SK-N-SH treated with all-trans-retinoic acid at 6 μM for 48 hours (cell line): ENCODE measurements at regions not wholly inside any gene's neighbourhood (a gene's known extent, or its start where the extent isn't known, plus 50 kb on each side); places are given as distances from the start of the nearest gene placed in this dataset.

Experiments used
- ATAC-seq: fragments of 200-7000 bp; cut with Tn5 transposase; 3 replicates; pipeline ENCODE4 v1.9.1; 2020; ENCODE audit warnings: mild to moderate bottlenecking, moderate library complexity
- ARNTL ChIP-seq: fragments of 450-650 bp; formaldehyde crosslinking; IDR thresholded peaks from 2 replicates; pipeline ENCODE4 v1.5.0; 2020; ENCODE audit warnings: low read depth, mild to moderate bottlenecking, moderate library complexity, borderline replicate concordance
- BACH2 ChIP-seq: fragments of 250-450 bp; sonication (Bioruptor Pico); IDR thresholded peaks from 2 replicates; pipeline ENCODE4 v1.9.0; 2021; ENCODE audit warnings: mild to moderate bottlenecking, borderline replicate concordance
- CSDC2 ChIP-seq: fragments of 250-450 bp; sonication (Bioruptor Pico); IDR thresholded peaks from 2 replicates; pipeline ENCODE4 v1.5.0; 2020; ENCODE audit warnings: mild to moderate bottlenecking, moderate library complexity
- ESRRG ChIP-seq: fragments of 250-450 bp; sonication (Bioruptor Pico); IDR thresholded peaks from 2 replicates; pipeline ENCODE4 v1.6.1; 2021; ENCODE audit warnings: mild to moderate bottlenecking
- GLIS3 ChIP-seq: fragments of 250-450 bp; sonication (Bioruptor Pico); IDR thresholded peaks from 2 replicates; pipeline ENCODE4 v1.5.0; 2020; ENCODE audit warnings: mild to moderate bottlenecking, moderate library complexity
- ISL1 ChIP-seq: fragments of 250-450 bp; sonication (Bioruptor Pico); IDR thresholded peaks from 2 replicates; pipeline ENCODE4 v2.1.2; 2022; ENCODE audit warnings: mild to moderate bottlenecking, moderate library complexity
- OSR1 ChIP-seq: fragments of 250-450 bp; sonication (Bioruptor Pico); IDR thresholded peaks from 2 replicates; pipeline ENCODE4 v1.8.0; 2022; ENCODE audit warnings: moderate library complexity, mild to moderate bottlenecking, inconsistent platforms
- POU6F1 ChIP-seq: fragments of 250-450 bp; sonication (Bioruptor Pico); IDR thresholded peaks from 2 replicates; pipeline ENCODE4 v1.8.0; 2021; ENCODE audit warnings: low read depth, mild to moderate bottlenecking, moderate library complexity, borderline replicate concordance
- PPARA ChIP-seq: fragments of 250-450 bp; sonication (Bioruptor Pico); IDR thresholded peaks from 2 replicates; pipeline ENCODE4 v1.5.0; 2020; ENCODE audit warnings: mild to moderate bottlenecking, borderline replicate concordance
- RARB ChIP-seq: fragments of 250-450 bp; sonication (Bioruptor Pico); IDR thresholded peaks from 2 replicates; pipeline ENCODE4 v1.8.0; 2021; ENCODE audit warnings: mild to moderate bottlenecking, moderate library complexity
- SNAI2 ChIP-seq: fragments of 250-450 bp; sonication (Bioruptor Pico); IDR thresholded peaks from 2 replicates; pipeline ENCODE4 v1.5.0; 2020; ENCODE audit warnings: mild to moderate bottlenecking, moderate library complexity
- TCF4 ChIP-seq: fragments of 250-450 bp; sonication (Bioruptor Pico); IDR thresholded peaks from 2 replicates; pipeline ENCODE4 v1.8.0; 2021; ENCODE audit warnings: mild to moderate bottlenecking, moderate library complexity, borderline replicate concordance
- TOX ChIP-seq: fragments of 250-450 bp; sonication (Bioruptor Pico); IDR thresholded peaks from 2 replicates; pipeline ENCODE4 v1.8.0; 2021; ENCODE audit warnings: mild to moderate bottlenecking, moderate library complexity, borderline replicate concordance
- TSHZ2 ChIP-seq: fragments of 250-450 bp; sonication (Bioruptor Pico); IDR thresholded peaks from 2 replicates; pipeline ENCODE4 v1.5.0; 2020; ENCODE audit warnings: mild to moderate bottlenecking, moderate library complexity
- ZFP3 ChIP-seq: fragments of 250-450 bp; sonication (Bioruptor Pico); IDR thresholded peaks from 2 replicates; pipeline ENCODE4 v1.5.0; 2020; ENCODE audit warnings: mild to moderate bottlenecking, moderate library complexity
- ZFP30 ChIP-seq: fragments of 450-650 bp; formaldehyde crosslinking; IDR thresholded peaks from 2 replicates; pipeline ENCODE4 v1.5.0; 2022; ENCODE audit warnings: mild to moderate bottlenecking, moderate library complexity
- ZNF70 ChIP-seq: fragments of 450-650 bp; formaldehyde crosslinking; IDR thresholded peaks from 2 replicates; pipeline ENCODE4 v1.5.0; 2020; ENCODE audit warnings: mild to moderate bottlenecking, moderate library complexity
- ZNF8 ChIP-seq: fragments of 450-650 bp; formaldehyde crosslinking; IDR thresholded peaks from 2 replicates; pipeline ENCODE4 v1.5.0; 2020; ENCODE audit warnings: mild to moderate bottlenecking, moderate library complexity
- TF ChIP-seq, protein P1 (sequence below): fragments of 250-450 bp; sonication (Bioruptor Pico); IDR thresholded peaks from 2 replicates; pipeline ENCODE4 v1.5.1; 2020; ENCODE audit warnings: low read depth, mild to moderate bottlenecking, moderate library complexity
- TF ChIP-seq, protein P2 (sequence below): fragments of 250-450 bp; sonication (Bioruptor Pico); IDR thresholded peaks from 2 replicates; pipeline ENCODE4 v1.8.0; 2020; ENCODE audit warnings: mild to moderate bottlenecking, moderate library complexity, borderline replicate concordance

GRCh38 chr4:180084561-180084960 lies 2158.6 kb upstream of the TENM3 start (continued):
- TF ChIP-seq, protein P1, sequence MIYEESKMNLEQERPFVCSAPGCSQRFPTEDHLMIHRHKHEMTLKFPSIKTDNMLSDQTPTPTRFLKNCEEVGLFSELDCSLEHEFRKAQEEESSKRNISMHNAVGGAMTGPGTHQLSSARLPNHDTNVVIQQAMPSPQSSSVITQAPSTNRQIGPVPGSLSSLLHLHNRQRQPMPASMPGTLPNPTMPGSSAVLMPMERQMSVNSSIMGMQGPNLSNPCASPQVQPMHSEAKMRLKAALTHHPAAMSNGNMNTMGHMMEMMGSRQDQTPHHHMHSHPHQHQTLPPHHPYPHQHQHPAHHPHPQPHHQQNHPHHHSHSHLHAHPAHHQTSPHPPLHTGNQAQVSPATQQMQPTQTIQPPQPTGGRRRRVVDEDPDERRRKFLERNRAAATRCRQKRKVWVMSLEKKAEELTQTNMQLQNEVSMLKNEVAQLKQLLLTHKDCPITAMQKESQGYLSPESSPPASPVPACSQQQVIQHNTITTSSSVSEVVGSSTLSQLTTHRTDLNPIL (CRISPR knock-in tag) = no peak
- TF ChIP-seq ZNF8 (CRISPR knock-in tag) (no peak), GLIS3 (CRISPR knock-in tag) (no peak)

GRCh38 chr4:180086480-180087190 lies 2156.6 kb upstream of the TENM3 start:
- TF ChIP-seq ISL1 (CRISPR knock-in tag) (no peak), BACH2 (CRISPR knock-in tag) (no peak), TSHZ2 (CRISPR knock-in tag) (no peak), ARNTL (no peak), ZFP3 (no peak), ZNF8 (CRISPR knock-in tag) (no peak), POU6F1 (CRISPR knock-in tag) (no peak), TOX (CRISPR knock-in tag) (no peak), ESRRG (CRISPR knock-in tag) (no peak), GLIS3 (CRISPR knock-in tag) (no peak), ZNF70 (CRISPR knock-in tag) (no peak)
- TF ChIP-seq, protein P1 (CRISPR knock-in tag) = no peak
- TF ChIP-seq, protein P2, sequence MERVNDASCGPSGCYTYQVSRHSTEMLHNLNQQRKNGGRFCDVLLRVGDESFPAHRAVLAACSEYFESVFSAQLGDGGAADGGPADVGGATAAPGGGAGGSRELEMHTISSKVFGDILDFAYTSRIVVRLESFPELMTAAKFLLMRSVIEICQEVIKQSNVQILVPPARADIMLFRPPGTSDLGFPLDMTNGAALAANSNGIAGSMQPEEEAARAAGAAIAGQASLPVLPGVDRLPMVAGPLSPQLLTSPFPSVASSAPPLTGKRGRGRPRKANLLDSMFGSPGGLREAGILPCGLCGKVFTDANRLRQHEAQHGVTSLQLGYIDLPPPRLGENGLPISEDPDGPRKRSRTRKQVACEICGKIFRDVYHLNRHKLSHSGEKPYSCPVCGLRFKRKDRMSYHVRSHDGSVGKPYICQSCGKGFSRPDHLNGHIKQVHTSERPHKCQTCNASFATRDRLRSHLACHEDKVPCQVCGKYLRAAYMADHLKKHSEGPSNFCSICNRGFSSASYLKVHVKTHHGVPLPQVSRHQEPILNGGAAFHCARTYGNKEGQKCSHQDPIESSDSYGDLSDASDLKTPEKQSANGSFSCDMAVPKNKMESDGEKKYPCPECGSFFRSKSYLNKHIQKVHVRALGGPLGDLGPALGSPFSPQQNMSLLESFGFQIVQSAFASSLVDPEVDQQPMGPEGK (CRISPR knock-in tag) = no peak
- TF ChIP-seq, all 23 proteins: peak for 0
- ATAC-seq = no peak

DNA sequence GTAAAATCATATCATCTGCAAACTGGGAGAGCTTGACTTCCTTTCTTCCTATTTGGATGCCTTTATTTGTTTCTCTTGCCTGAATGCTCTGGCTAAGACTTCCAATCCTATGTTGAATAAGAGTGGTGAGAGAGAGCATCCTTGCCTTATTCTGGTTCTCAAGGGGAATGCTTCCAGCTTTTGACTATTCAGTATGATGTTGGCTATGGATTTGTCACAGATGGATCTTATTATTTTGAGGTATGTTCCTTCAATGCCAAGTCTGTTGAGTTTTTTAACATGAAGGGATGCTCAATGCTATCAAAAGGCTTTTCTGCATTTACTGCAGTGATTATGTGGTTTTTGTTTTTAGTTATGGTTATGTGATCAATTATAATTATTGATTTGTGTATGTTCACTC lies 2144.6 kb upstream of the TENM3 start:
- ATAC-seq = no peak
- TF ChIP-seq CSDC2 (no peak), ZFP30 (CRISPR knock-in tag) (no peak), PPARA (CRISPR knock-in tag) (no peak), ISL1 (CRISPR knock-in tag) (no peak), ZFP3 (no peak), TSHZ2 (CRISPR knock-in tag) (no peak), GLIS3 (CRISPR knock-in tag) (no peak), RARB (no peak), ZNF8 (CRISPR knock-in tag) (no peak), ZNF70 (CRISPR knock-in tag) (no peak), OSR1 (no peak), BACH2 (CRISPR knock-in tag) (no peak), TCF4 (CRISPR knock-in tag) (no peak), SNAI2 (no peak)
- TF ChIP-seq, protein P2 (CRISPR knock-in tag) = no peak
- TF ChIP-seq, protein P1 (CRISPR knock-in tag) = no peak
